GM18861 (cell line): ENCODE measurements at regions not wholly inside any gene's neighbourhood (a gene's known extent, or its start where the extent isn't known, plus 50 kb on each side); places are given as distances from the start of the nearest gene placed in this dataset.

Experiments used
- ATAC-seq: cut with Tn5 transposase; IDR thresholded peaks from one replicate; pipeline ENCODE4 v1.9.1; 2021; ENCODE audit not compliant: unreplicated experiment

- ATAC-seq = no peak
Observed at GRCh38 chr6:91874971-91875370, 1288.1 kb upstream of the MAP3K7 start.

GRCh38 chr6:91868539-91869202 is 1281.8 kb upstream of the MAP3K7 start:
- no peak for ATAC-seq

GRCh38 chr6:91865889-91866288 is 1279.0 kb upstream of the MAP3K7 start:
- no peak for ATAC-seq

- no peak for ATAC-seq
Observed at GRCh38 chr6:91864911-91865310, 1278.0 kb upstream of the MAP3K7 start.

GRCh38 chr6:91860541-91861335 is 1273.9 kb upstream of the MAP3K7 start:
- ATAC-seq = no peak

GRCh38 chr6:91852252-91852651 is 1265.4 kb upstream of the MAP3K7 start:
- ATAC-seq = no peak

GRCh38 chr6:91834813-91835212 is 1247.9 kb upstream of the MAP3K7 start:
- no peak for ATAC-seq

GRCh38 chr6:91827151-91827550 is 1240.3 kb upstream of the MAP3K7 start:
- ATAC-seq = no peak

- ATAC-seq = no peak
Observed at GRCh38 chr6:91826128-91826527, 1239.3 kb upstream of the MAP3K7 start.

- no peak for ATAC-seq
Observed at GRCh38 chr6:91824331-91824730, 1237.5 kb upstream of the MAP3K7 start.

GRCh38 chr6:91822581-91822980 is 1235.7 kb upstream of the MAP3K7 start:
- ATAC-seq = no peak

GRCh38 chr6:91816335-91816734 is 1229.5 kb upstream of the MAP3K7 start:
- ATAC-seq = no peak

GRCh38 chr6:91813641-91814040 is 1226.8 kb upstream of the MAP3K7 start:
- no peak for ATAC-seq

- ATAC-seq = no peak
Observed at GRCh38 chr6:91812596-91813274, 1225.9 kb upstream of the MAP3K7 start.

GRCh38 chr6:91804981-91805380 is 1218.1 kb upstream of the MAP3K7 start:
- ATAC-seq = no peak

GRCh38 chr6:91802431-91802830 is 1215.6 kb upstream of the MAP3K7 start:
- no peak for ATAC-seq

GRCh38 chr6:91796603-91797002 is 1209.7 kb upstream of the MAP3K7 start:
- ATAC-seq = no peak

- no peak for ATAC-seq
Observed at GRCh38 chr6:91788501-91788900, 1201.6 kb upstream of the MAP3K7 start.

- ATAC-seq = no peak
Observed at GRCh38 chr6:91786474-91787184, 1199.8 kb upstream of the MAP3K7 start.

GRCh38 chr6:91782802-91783201 is 1195.9 kb upstream of the MAP3K7 start:
- no peak for ATAC-seq

- ATAC-seq = no peak
Observed at GRCh38 chr6:91781946-91782345, 1195.1 kb upstream of the MAP3K7 start.
